ENCODE measurements at regions not wholly inside any gene's neighbourhood (a gene's known extent, or its start where the extent isn't known, plus 50 kb on each side); places are given as distances from the start of the nearest gene placed in this dataset.

- TF ChIP-seq CTCF (conservative IDR thresholded peaks at IDR 0.05; ENCODE audit: low read depth, low read length) (no peak), EZH2 (IDR thresholded peaks at IDR 0.05; ENCODE audit: low read length, unreplicated experiment) (no peak)
Measured at GRCh38 chr2:103293067-103293741, 531.4 kb downstream of the TMEM182 start.
